ENCODE measurements at regions not wholly inside any gene's neighbourhood (a gene's known extent, or its start where the extent isn't known, plus 50 kb on each side); places are given as distances from the start of the nearest gene placed in this dataset.

GRCh38 chr12:88298761-88299242 is 156.7 kb downstream of the TMTC3 start:
- no peak for TF ChIP-seq POLR2A (IDR thresholded peaks at IDR 0.05)
- TF ChIP-seq CTCF (IDR thresholded peaks at IDR 0.05) = no peak

Data from adrenal gland (tissue), 5 donors.